ENCODE measurements at regions not wholly inside any gene's neighbourhood (a gene's known extent, or its start where the extent isn't known, plus 50 kb on each side); places are given as distances from the start of the nearest gene placed in this dataset.

- TF ChIP-seq CTCF (IDR thresholded peaks at IDR 0.05; ENCODE audit: low read depth, low read length) (no peak), POLR2A (IDR thresholded peaks at IDR 0.05; ENCODE audit: extremely low read depth, insufficient read length) (no peak)
Measured at GRCh38 chr4:162782096-162782777, 384.5 kb downstream of the NAF1 start.

Measured in NB4 (cell line).